ENCODE measurements at regions not wholly inside any gene's neighbourhood (a gene's known extent, or its start where the extent isn't known, plus 50 kb on each side); places are given as distances from the start of the nearest gene placed in this dataset.

DNA sequence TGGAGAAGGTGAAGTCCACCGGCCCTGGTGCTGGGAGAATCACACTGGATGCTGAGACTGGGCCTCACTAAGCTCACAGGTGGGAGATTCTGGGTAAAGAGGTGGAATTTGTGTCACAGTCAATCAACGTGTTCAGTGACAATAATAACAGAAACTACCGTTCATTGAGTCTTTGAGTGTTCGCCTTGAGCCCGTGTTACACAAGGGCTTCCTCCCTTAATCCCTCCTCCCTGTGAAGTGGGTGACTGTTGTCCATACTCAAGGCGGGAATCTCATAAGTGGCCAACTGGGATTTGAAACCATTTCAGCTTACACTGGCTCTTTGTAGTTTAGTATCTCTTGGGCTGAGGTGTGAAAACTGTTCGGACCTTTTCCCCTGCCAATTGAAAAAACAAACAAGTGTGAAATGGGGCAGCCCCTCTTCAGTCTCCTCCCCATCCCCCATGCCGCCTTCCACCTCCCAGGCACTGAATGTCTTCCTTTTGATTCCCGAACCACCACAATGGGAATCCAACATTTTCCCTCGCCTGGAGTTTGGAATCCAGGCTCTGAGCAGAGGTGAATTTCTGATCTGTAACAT, 502.4 kb downstream of the MIAT start:
- TF ChIP-seq, protein P1, sequence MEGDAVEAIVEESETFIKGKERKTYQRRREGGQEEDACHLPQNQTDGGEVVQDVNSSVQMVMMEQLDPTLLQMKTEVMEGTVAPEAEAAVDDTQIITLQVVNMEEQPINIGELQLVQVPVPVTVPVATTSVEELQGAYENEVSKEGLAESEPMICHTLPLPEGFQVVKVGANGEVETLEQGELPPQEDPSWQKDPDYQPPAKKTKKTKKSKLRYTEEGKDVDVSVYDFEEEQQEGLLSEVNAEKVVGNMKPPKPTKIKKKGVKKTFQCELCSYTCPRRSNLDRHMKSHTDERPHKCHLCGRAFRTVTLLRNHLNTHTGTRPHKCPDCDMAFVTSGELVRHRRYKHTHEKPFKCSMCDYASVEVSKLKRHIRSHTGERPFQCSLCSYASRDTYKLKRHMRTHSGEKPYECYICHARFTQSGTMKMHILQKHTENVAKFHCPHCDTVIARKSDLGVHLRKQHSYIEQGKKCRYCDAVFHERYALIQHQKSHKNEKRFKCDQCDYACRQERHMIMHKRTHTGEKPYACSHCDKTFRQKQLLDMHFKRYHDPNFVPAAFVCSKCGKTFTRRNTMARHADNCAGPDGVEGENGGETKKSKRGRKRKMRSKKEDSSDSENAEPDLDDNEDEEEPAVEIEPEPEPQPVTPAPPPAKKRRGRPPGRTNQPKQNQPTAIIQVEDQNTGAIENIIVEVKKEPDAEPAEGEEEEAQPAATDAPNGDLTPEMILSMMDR (IDR thresholded peaks at IDR 0.05; ENCODE audit: low read length), result no peak
- TF ChIP-seq EZH2 (IDR thresholded peaks at IDR 0.05; ENCODE audit: borderline replicate concordance, low read length), result no peak

All from OCI-LY1 (cell line).